GM21390 (cell line): ENCODE measurements at regions not wholly inside any gene's neighbourhood (a gene's known extent, or its start where the extent isn't known, plus 50 kb on each side); places are given as distances from the start of the nearest gene placed in this dataset.

ENCODE experiments used
- ATAC-seq: cut with Tn5 transposase; IDR thresholded peaks from one replicate; pipeline ENCODE4 v1.9.1; 2021; ENCODE audit not compliant: unreplicated experiment

DNA sequence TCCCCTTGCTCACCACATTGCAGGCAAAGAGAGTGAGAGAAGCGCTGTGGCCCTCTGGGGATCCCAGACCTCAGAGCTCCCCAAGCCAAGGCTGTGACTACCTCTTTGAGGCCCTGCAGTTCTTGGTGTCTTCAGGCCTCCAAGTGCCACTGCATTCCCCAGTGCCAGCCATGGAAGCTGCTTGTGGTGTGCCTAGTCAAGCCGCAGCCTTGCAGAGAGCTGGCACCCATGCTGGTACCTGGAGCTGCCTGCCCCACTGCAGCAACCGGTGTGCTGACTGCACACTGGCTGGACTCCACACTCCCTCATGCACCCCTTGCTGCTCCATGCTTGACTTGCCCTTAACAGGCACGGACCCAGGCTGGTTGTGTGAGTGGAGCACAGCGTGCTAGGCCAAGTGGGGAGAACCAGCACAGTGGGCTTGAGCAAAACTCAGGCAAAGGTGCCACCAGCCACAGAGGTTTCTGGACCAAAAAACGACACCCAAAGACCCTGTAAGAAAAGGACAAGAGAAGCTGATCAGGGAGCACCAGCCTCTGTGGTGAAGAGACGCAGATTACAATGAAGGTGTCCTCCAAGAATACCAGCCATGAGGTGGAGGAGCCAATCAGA, 113.5 kb upstream of the TMEM18 start:
- no peak for ATAC-seq

GRCh38 chr2:790081-790480, 112.9 kb upstream of the TMEM18 start:
- no peak for ATAC-seq

DNA sequence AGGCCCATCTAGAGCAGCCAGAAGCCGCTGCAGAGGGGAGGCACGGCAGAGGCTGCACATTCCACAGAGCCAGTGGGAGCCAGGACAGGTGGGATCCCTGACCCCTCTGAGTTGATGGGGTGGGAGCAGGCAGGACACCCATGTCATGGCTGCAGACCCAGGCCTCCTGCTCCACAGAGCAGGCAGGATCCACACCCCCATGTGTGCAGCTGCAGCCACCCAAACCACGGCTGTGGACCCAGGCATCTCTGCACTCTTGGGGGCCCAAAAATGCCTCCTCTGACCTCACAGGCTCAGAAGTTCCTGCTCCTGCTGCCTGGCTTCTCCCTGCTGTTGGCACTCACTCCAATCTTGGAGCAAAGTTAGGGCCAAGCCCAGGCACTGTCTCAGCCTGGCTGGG, 112.3 kb upstream of the TMEM18 start:
- no peak for ATAC-seq

DNA sequence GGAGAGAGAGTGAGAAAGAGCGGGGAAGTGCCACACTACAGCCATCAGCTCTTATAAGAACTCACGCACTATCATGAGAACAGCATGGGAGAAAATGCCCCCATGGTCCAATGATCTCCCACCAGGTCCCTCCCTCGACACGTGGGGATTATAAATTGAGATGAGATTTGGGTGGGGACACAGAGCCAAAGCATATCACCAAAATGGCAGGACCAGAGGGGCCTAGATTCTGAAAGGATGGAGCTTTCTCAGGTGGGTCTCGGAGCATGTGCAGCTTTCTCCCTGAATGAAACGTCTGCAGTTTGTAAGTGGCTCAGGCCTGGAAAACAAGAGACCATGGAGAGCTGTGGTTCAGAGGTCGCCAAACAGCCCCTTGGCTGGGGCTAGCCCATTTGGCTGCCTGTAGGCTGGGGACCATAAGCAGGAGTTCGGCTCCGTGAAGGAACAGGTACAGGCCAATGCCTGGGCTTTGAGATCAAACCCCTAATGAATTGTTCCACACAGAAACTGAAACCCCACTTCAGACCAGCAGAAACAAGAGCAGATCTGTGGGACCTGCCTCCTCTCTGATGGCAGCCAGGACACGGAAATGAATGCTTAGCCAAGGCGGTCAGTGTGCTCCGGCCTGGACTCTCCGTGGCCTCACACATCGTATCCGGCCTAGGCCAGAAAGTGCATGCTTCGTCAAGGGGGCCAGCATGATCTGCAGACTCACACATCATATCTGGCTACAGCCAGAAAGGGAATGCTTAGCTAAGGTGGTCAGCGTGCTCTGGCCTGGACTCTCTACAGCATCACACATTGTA, 111.2 kb upstream of the TMEM18 start:
- no peak for ATAC-seq

DNA sequence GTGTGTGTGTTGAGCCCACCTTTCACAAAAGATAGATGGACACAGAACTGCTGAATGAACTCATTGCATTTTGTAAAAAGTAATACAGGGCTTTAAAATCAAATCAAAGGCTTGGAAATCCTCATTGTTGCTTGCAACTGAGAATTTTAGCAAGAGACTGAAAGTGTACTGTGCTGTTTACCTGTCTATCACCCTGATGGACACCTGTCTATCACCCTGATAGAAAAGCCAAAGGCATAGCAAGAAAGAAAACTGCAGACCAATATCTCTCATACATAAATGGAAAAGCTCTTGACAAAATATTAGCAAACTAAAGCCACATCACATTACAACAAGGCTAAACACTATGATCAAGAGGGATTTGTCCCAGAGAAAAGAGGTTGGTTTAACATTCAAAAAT, 107.5 kb upstream of the TMEM18 start:
- no peak for ATAC-seq

DNA sequence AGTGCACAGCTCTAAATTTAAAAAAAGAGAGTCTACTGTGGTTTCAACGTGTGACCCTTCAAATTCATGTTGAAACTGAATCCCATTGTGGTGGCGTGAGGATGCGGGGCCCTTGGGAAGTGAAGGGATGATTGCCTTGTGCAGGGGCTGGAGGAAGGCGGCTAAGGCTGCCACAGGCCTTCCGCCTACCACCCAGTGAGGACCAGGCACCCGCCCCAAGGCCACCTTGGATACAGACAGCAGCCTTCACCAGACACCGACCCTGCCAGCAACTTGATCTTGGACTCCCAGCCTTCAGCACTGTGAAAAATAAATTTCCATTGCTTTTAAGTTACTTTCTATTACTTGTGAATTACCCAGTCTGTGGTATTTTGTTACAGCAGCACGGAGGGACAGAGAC, 103.4 kb upstream of the TMEM18 start:
- ATAC-seq: no peak

DNA sequence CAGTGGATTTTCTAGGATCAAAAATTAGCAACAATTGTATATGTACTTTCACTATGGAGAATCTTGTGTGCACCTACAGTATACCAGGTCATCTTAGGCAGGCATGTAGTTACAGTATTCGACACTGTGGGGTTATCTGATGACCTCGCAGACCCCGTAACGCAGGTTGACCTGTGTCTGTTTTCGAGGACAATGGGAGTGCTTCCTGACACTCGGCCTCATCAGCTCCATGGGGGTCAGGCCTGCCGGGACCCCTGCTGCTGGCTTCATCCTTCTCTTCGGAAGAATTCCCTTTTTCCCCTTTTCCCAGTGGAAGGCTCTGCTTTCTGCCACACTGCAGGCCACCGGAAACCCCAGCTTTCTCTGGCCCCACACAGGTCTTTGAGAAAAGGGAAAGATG, 102.8 kb upstream of the TMEM18 start:
- ATAC-seq: no peak

GRCh38 chr2:778731-779350, 101.6 kb upstream of the TMEM18 start:
- ATAC-seq: no peak

DNA sequence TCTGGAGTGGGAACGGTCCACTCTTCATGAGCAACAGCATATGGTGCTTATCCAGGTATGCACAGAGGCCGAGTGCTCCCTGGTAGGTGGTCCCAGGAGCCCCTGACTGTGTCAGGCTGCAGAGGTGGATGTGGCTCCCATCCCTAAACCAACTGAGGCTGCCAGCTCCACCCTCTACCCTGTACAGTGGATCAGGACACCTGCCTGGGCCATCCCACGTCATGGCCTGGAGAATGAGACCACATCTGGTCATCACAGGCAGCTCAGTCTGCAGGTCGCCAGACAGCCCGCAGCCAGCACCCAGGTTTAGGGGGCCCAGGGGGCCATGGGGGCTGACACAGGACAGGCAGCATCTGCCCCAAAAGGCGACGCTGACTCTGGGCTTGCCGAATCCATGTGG, 100.3 kb upstream of the TMEM18 start:
- ATAC-seq: no peak

- ATAC-seq: no peak
Observed at GRCh38 chr2:777051-777450, 99.8 kb upstream of the TMEM18 start.

DNA sequence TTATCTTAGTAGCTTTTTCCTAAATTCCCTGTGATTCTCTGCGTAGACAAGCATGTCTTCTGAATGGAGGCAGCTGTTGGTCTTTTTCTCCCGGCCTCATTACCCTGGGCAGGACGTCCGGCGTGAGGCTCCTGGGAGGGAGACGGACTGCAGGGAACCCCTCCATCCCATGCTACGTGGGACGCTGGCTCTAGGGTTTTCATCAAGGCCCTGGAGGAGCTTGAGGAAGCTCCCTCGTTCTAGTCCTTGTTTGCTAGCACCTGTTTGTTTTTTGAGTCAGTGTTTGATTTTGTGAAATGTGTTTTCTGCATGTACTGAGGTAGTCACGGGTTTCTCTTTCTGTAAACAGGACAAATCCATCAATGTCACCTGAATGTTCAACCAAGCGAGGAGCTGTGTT, 99.3 kb upstream of the TMEM18 start:
- no peak for ATAC-seq

DNA sequence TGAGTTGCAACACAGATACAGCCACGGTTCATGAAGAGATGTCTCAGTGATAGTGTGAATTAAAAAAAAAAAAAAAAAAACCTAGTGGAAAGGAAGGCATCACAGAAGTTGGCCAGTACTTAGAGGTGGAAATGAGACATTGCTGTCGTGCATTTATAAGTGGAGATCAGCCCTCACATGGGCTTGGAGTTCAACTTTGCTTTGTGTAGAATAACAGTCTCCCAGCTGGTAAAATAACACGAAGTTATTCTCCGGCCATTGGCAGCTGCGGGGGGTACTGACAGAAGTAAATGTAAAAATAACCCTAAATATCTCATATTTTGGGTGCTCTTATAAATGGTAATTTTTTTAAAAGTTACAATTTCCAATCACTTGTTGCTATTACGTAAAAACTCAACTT, 98.8 kb upstream of the TMEM18 start:
- no peak for ATAC-seq

- no peak for ATAC-seq
Observed at GRCh38 chr2:774436-774835, 97.2 kb upstream of the TMEM18 start.

DNA sequence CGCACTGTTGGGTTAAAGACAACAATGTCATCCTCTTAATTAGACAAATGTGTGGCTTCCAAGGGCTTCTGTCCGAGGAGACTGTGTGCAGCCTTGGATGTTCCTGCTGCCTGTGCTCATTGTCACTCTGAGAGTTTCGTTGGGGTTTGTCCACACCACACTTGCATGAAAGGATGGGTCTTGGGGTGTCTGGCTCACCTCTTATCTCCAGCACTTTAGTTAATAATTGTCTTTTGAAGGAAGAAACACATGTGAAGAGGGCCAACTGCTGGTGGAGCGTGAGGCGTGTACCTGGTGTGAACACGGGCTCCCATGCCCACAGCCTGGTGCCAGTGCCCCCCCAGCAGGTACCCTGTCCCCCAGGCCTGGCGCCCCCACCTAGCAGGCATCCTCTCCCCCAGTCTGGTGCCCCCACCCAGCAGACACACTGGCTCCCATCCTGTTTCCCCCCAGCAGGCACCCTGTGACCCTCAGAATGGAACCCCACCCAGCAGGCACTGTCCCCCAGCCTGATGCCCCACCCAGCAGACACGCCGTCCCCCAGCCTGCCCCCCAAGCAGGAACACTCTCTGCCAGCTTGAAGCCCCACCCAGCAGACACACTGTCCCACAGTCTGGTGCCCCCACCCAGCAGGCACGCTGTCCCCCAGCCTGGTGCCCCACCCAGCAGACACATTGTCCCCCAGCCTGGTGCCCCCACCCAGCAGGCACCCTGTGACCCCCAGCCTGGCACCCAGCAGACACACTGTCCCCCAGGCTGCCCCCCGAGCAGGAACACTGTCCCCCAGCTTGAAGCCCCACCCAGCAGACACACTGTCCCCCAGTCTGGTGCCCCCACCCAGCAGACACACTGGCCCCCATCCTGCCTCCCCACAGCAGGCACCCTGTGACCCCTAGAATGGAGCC, 96.3 kb upstream of the TMEM18 start:
- no peak for ATAC-seq

DNA sequence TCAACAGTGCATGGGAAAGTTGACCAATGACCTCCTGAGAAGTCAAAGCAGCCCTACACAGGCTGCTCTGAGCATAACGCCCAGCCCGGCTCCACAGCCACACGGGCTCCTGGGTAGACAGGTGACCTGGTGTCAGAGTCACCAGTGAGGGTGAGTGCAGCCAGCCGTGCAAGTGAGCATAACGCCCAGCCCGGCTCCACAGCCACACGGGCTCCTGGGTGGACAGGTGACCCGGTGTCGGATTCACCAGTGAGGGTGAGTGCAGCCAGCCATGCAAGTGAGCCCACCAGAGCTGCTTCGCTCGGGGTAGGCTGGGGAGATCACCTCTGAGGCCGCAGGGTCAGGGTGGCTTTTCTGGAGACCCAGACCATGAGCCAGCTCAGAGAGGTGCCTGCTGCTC, 94.3 kb upstream of the TMEM18 start:
- ATAC-seq: no peak

GRCh38 chr2:770776-771175, 93.6 kb upstream of the TMEM18 start:
- no peak for ATAC-seq

GRCh38 chr2:769771-770170, 92.6 kb upstream of the TMEM18 start:
- no peak for ATAC-seq

- no peak for ATAC-seq
Observed at GRCh38 chr2:768451-768850, 91.2 kb upstream of the TMEM18 start.

GRCh38 chr2:767944-768343, 90.7 kb upstream of the TMEM18 start:
- no peak for ATAC-seq

GRCh38 chr2:767440-767839, 90.2 kb upstream of the TMEM18 start:
- no peak for ATAC-seq

DNA sequence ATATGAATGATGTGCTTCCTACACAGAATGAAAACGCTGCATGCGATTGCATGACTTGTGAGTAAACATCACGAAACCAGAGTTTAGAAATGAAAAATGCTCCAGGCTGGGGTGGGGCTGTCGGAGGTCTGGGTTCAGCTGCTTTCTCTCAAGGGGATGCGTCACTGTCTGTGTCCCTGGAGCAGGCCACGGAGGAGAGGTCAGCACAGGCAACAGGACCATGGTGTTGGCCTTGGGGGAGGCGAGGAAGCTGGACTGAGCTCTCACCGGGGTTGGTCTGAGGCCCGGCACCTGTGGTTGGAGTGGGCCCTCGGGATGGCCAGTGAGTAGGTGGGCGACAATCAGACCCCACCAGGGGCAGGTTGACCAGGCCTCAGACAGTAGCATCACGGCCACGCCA, 89.0 kb upstream of the TMEM18 start:
- ATAC-seq: no peak
